SK-N-MC (cell line): ENCODE measurements at regions not wholly inside any gene's neighbourhood (a gene's known extent, or its start where the extent isn't known, plus 50 kb on each side); places are given as distances from the start of the nearest gene placed in this dataset.

Experiments
- EZH2 ChIP-seq: fragments of 200-600 bp; sonication (generic); IDR thresholded peaks from one replicate; pipeline ENCODE4 v1.6.1; 2017; ENCODE audit warnings: antibody characterized with exemption
- FOXP2 ChIP-seq: optimal IDR thresholded peaks from 2 replicates; pipeline ENCODE3; 2011; ENCODE audit warnings: mild to moderate bottlenecking, moderate library complexity; ENCODE audit not compliant: insufficient read depth; ENCODE audit errors: extremely low read length, control extremely low read depth
- POLR2AphosphoS5 ChIP-seq: IDR thresholded peaks from 2 replicates; pipeline ENCODE4 v1.6.1; 2012; ENCODE audit warnings: mild to moderate bottlenecking, low read depth, low read length, borderline replicate concordance

- no peak for TF ChIP-seq EZH2
- TF ChIP-seq POLR2AphosphoS5, result no peak
- TF ChIP-seq FOXP2, result no peak
Observed at GRCh38 chr11:11072067-11072466, 214.2 kb upstream of the ZBED5 start.
